ENCODE measurements at regions not wholly inside any gene's neighbourhood (a gene's known extent, or its start where the extent isn't known, plus 50 kb on each side); places are given as distances from the start of the nearest gene placed in this dataset.

- H3K4me1 ChIP-seq (ENCODE audit: low read depth, poor library complexity, severe bottlenecking) = no peaks in the 10 kb centered on the region
- H3K9ac ChIP-seq = no peak overlapping the region
- H3K36me3 ChIP-seq (ENCODE audit: insufficient read depth) = no peaks in the 10 kb centered on the region
- no peak overlapping the region for H3K4me2 ChIP-seq
- TF ChIP-seq CTCF (conservative IDR thresholded peaks at IDR 0.05; ENCODE audit: low read depth, low read length) = no peak
- no peak overlapping the region for H2AFZ ChIP-seq (ENCODE audit: low read depth)
- no peaks in the 10 kb centered on the region for H3K79me2 ChIP-seq (ENCODE audit: insufficient read depth, low read depth)
- H3K4me3 ChIP-seq (IDR thresholded peaks at IDR 0.05; ENCODE audit: insufficient read depth, low read depth, low read length) = no peak overlapping the region
- no peak overlapping the region for H3K27ac ChIP-seq
- H3K27me3 ChIP-seq (ENCODE audit: insufficient read depth, low read depth) = no peaks in the 10 kb centered on the region
- H4K20me1 ChIP-seq (ENCODE audit: insufficient read depth) = no peaks in the 10 kb centered on the region
Observed at GRCh38 chr13:34078334-34078999, 260.5 kb downstream of the RFC3 start.

- Histone ChIP-seq H3K27ac (no peak overlapping the region), H3K4me1 (ENCODE audit: low read depth, poor library complexity, severe bottlenecking) (no peaks in the 10 kb centered on the region), H3K79me2 (ENCODE audit: insufficient read depth, low read depth) (no peaks in the 10 kb centered on the region), H4K20me1 (ENCODE audit: insufficient read depth) (no peaks in the 10 kb centered on the region), H3K4me2 (no peak overlapping the region), H3K9ac (no peak overlapping the region), H3K4me3 (IDR thresholded peaks at IDR 0.05; ENCODE audit: insufficient read depth, low read depth, low read length) (no peak overlapping the region), H2AFZ (ENCODE audit: low read depth) (no peak overlapping the region), H3K36me3 (ENCODE audit: insufficient read depth) (no peaks in the 10 kb centered on the region), H3K27me3 (ENCODE audit: insufficient read depth, low read depth) (no peaks in the 10 kb centered on the region)
- no peak for TF ChIP-seq CTCF (conservative IDR thresholded peaks at IDR 0.05; ENCODE audit: low read depth, low read length)
Observed at GRCh38 chr13:34085204-34085603, 267.3 kb downstream of the RFC3 start.

- Histone ChIP-seq H3K4me2 (no peak overlapping the region), H3K9ac (no peak overlapping the region)
Observed at GRCh38 chr13:34086281-34086680, 268.3 kb downstream of the RFC3 start.

GRCh38 chr13:34087791-34088190 is 269.8 kb downstream of the RFC3 start:
- TF ChIP-seq CTCF (conservative IDR thresholded peaks at IDR 0.05; ENCODE audit: low read depth, low read length) = no peak
- no peak overlapping the region for H3K9ac ChIP-seq
- H3K27me3 ChIP-seq (ENCODE audit: insufficient read depth, low read depth) = no peaks in the 10 kb centered on the region
- no peaks in the 10 kb centered on the region for H3K4me1 ChIP-seq (ENCODE audit: low read depth, poor library complexity, severe bottlenecking)
- H2AFZ ChIP-seq (ENCODE audit: low read depth) = no peak overlapping the region
- H4K20me1 ChIP-seq (ENCODE audit: insufficient read depth) = no peaks in the 10 kb centered on the region
- no peaks in the 10 kb centered on the region for H3K36me3 ChIP-seq (ENCODE audit: insufficient read depth)
- no peaks in the 10 kb centered on the region for H3K79me2 ChIP-seq (ENCODE audit: insufficient read depth, low read depth)
- H3K4me2 ChIP-seq = no peak overlapping the region
- H3K4me3 ChIP-seq (IDR thresholded peaks at IDR 0.05; ENCODE audit: insufficient read depth, low read depth, low read length) = no peak overlapping the region
- H3K27ac ChIP-seq = no peak overlapping the region

More at GRCh38 chr13:34086281-34086680, 268.3 kb downstream of the RFC3 start:
- H2AFZ ChIP-seq (ENCODE audit: low read depth) = no peak overlapping the region
- no peak overlapping the region for H3K4me3 ChIP-seq (IDR thresholded peaks at IDR 0.05; ENCODE audit: insufficient read depth, low read depth, low read length)
- H3K79me2 ChIP-seq (ENCODE audit: insufficient read depth, low read depth) = no peaks in the 10 kb centered on the region
- no peaks in the 10 kb centered on the region for H3K36me3 ChIP-seq (ENCODE audit: insufficient read depth)
- no peak overlapping the region for H3K27ac ChIP-seq
- no peak for TF ChIP-seq CTCF (conservative IDR thresholded peaks at IDR 0.05; ENCODE audit: low read depth, low read length)
- H3K4me1 ChIP-seq (ENCODE audit: low read depth, poor library complexity, severe bottlenecking) = no peaks in the 10 kb centered on the region
- no peaks in the 10 kb centered on the region for H4K20me1 ChIP-seq (ENCODE audit: insufficient read depth)
- H3K27me3 ChIP-seq (ENCODE audit: insufficient read depth, low read depth) = no peaks in the 10 kb centered on the region

Data from KMS-11 (cell line).